Endodermal cell (in vitro differentiated cells): ENCODE measurements at regions not wholly inside any gene's neighbourhood (a gene's known extent, or its start where the extent isn't known, plus 50 kb on each side); places are given as distances from the start of the nearest gene placed in this dataset.

Source experiments
- DNase-seq: peaks from one replicate; pipeline ENCODE4 v3.0.0-alpha.2; 2017
- H3K27ac ChIP-seq: 2 replicates; pipeline ENCODE4 v1.5.1; 2013; ENCODE audit warnings: mild to moderate bottlenecking, low read depth, low read length, moderate library complexity
- H3K27me3 ChIP-seq: 2 replicates; pipeline ENCODE4 v1.6.1; 2013; ENCODE audit warnings: mild to moderate bottlenecking, low read length, moderate library complexity; ENCODE audit not compliant: insufficient read depth, control insufficient read depth, poor library complexity, severe bottlenecking
- H3K36me3 ChIP-seq: 2 replicates; pipeline ENCODE4 v1.7.0; 2013; ENCODE audit warnings: mild to moderate bottlenecking, low read length, moderate library complexity; ENCODE audit not compliant: control insufficient read depth, insufficient read depth
- H3K4me1 ChIP-seq: one replicate; pipeline ENCODE4 v1.7.0; 2013; ENCODE audit warnings: low read length; ENCODE audit not compliant: control insufficient read depth, insufficient read depth
- H3K4me3 ChIP-seq: 2 replicates; pipeline ENCODE4 v1.5.1; 2013; ENCODE audit warnings: mild to moderate bottlenecking, low read length, moderate library complexity
- H3K9ac ChIP-seq: 2 replicates; pipeline ENCODE4 v1.6.1; 2013; ENCODE audit warnings: mild to moderate bottlenecking, low read length, moderate library complexity; ENCODE audit not compliant: poor library complexity, severe bottlenecking; ENCODE audit errors: extremely low read depth
- H3K9me3 ChIP-seq: 2 replicates; pipeline ENCODE4 v1.6.1; 2013; ENCODE audit warnings: mild to moderate bottlenecking, low read length, moderate library complexity; ENCODE audit not compliant: control insufficient read depth
- H3K27ac Mint-ChIP-seq: 2 replicates; pipeline ENCODE4 v1.8.0; 2020; ENCODE audit warnings: mixed read lengths
- H3K27me3 Mint-ChIP-seq: 2 replicates; pipeline ENCODE4 v1.8.0; 2021; ENCODE audit warnings: mild to moderate bottlenecking, mixed read lengths; ENCODE audit not compliant: insufficient read depth
- H3K36me3 Mint-ChIP-seq: 2 replicates; pipeline ENCODE4 v1.8.0; 2020; ENCODE audit warnings: low read depth, mixed read lengths
- H3K4me1 Mint-ChIP-seq: 2 replicates; pipeline ENCODE4 v1.8.0; 2020; ENCODE audit warnings: mixed read lengths
- H3K4me3 Mint-ChIP-seq: 2 replicates; pipeline ENCODE4 v1.8.0; 2020; ENCODE audit warnings: mild to moderate bottlenecking, moderate library complexity, mixed read lengths
- H3K9me3 Mint-ChIP-seq: 2 replicates; pipeline ENCODE4 v1.8.0; 2020; ENCODE audit warnings: mild to moderate bottlenecking, mixed read lengths
- WGBS, 2 experiments: methylation state at CpG; one replicate each; pipeline versions ENCODE4 v1.1.5 to v1.1.7; 2013; ENCODE audit warnings: missing lambda C conversion rate in 2 of 2, mixed read lengths in 1 of 2; ENCODE audit not compliant: insufficient coverage in 1 of 2, insufficient read length in 1 of 2; 5-methylcytosine and 5-hydroxymethylcytosine counted together
- TF ChIP-seq, protein P1 (sequence below): fragments of 200-600 bp; sonication (generic); conservative IDR thresholded peaks from 2 replicates; pipeline ENCODE4 v1.5.0; 2021; ENCODE audit warnings: antibody characterized with exemption, mild to moderate bottlenecking

GRCh38 chr2:129469389-129469788, 510.1 kb upstream of the RAB6C start:
- WGBS, 2 experiments, result 85 to 89% methylated on average over 3 to 5 of the region's 5 CpGs
- DNase-seq, result no peak
- H3K36me3 ChIP-seq, result no peaks in the 10 kb centered on the region
- H3K27ac Mint-ChIP-seq, result no peak overlapping the region
- H3K4me3 ChIP-seq, result no peak overlapping the region
- no peak overlapping the region for H3K27ac ChIP-seq
- H3K4me3 Mint-ChIP-seq, result no peak overlapping the region
- no peaks in the 10 kb centered on the region for H3K27me3 ChIP-seq
- TF ChIP-seq, protein P1, sequence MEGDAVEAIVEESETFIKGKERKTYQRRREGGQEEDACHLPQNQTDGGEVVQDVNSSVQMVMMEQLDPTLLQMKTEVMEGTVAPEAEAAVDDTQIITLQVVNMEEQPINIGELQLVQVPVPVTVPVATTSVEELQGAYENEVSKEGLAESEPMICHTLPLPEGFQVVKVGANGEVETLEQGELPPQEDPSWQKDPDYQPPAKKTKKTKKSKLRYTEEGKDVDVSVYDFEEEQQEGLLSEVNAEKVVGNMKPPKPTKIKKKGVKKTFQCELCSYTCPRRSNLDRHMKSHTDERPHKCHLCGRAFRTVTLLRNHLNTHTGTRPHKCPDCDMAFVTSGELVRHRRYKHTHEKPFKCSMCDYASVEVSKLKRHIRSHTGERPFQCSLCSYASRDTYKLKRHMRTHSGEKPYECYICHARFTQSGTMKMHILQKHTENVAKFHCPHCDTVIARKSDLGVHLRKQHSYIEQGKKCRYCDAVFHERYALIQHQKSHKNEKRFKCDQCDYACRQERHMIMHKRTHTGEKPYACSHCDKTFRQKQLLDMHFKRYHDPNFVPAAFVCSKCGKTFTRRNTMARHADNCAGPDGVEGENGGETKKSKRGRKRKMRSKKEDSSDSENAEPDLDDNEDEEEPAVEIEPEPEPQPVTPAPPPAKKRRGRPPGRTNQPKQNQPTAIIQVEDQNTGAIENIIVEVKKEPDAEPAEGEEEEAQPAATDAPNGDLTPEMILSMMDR, result no peak
- H3K4me1 Mint-ChIP-seq, result no peaks in the 10 kb centered on the region
- peaks cover 2% of the 10 kb centered on the region for H3K27me3 Mint-ChIP-seq
- H3K36me3 Mint-ChIP-seq, result no peaks in the 10 kb centered on the region
- H3K9me3 ChIP-seq, result no peaks in the 10 kb centered on the region
- no peak overlapping the region for H3K9ac ChIP-seq
- no peaks in the 10 kb centered on the region for H3K4me1 ChIP-seq
- H3K9me3 Mint-ChIP-seq, result no peaks in the 10 kb centered on the region

GRCh38 chr2:129469871-129470270, 509.6 kb upstream of the RAB6C start:
- no peak overlapping the region for H3K9ac ChIP-seq
- H3K4me1 Mint-ChIP-seq, result no peaks in the 10 kb centered on the region
- H3K27me3 Mint-ChIP-seq, result peaks cover 2% of the 10 kb centered on the region
- no peaks in the 10 kb centered on the region for H3K9me3 ChIP-seq
- H3K4me1 ChIP-seq, result no peaks in the 10 kb centered on the region
- DNase-seq, result no peak
- H3K36me3 ChIP-seq, result no peaks in the 10 kb centered on the region
- no peaks in the 10 kb centered on the region for H3K27me3 ChIP-seq
- H3K27ac Mint-ChIP-seq, result no peak overlapping the region
- no peak overlapping the region for H3K27ac ChIP-seq
- H3K4me3 Mint-ChIP-seq, result no peak overlapping the region
- no peak overlapping the region for H3K4me3 ChIP-seq
- TF ChIP-seq, protein P1, result no peak
- H3K36me3 Mint-ChIP-seq, result no peaks in the 10 kb centered on the region
- WGBS, 2 experiments, result 91% methylated on average over 5 of the region's 5 CpGs; no CpG with 5 or more reads in 1 of the 2 experiments
- H3K9me3 Mint-ChIP-seq, result no peaks in the 10 kb centered on the region

DNA sequence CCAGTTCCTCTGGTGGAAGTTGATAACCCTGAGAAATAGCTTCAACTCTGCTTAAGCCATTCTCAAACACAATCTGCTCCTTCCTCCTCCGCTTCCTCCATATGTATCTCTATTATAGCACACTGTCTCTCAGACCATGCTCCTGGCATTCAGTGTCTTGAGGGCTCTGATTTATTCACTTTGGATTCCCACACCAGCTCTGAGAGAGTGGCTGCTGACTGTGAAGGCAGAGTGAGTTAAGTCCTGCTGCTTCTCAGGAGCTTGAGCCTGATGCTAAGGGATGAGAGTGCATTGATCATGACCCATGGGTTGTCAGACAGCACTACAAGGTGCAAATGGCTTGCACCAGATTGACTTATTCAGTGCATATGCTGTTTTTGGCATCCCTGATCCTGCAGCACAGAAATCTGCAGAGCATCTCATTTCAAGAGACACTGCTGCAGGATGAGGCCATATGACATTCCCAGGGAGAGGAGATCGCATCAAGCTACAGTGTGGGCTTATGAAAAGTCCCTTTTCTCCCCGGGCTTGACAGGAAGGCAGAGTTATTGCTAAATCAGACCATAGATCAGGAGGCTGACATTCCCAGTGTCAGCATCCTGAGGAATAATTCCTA, 500.5 kb upstream of the RAB6C start:
- no peak overlapping the region for H3K27ac Mint-ChIP-seq
- no peak overlapping the region for H3K9ac ChIP-seq

More for the DNA sequence above, 500.5 kb upstream of the RAB6C start:
- Mint-ChIP-seq H3K4me1 (peaks cover 18% of the 10 kb centered on the region), H3K27me3 (peaks cover 4% of the 10 kb centered on the region), H3K4me3 (no peak overlapping the region), H3K36me3 (no peaks in the 10 kb centered on the region), H3K9me3 (no peaks in the 10 kb centered on the region)
- TF ChIP-seq, protein P1, result no peak
- H3K9me3 ChIP-seq, result no peaks in the 10 kb centered on the region
- H3K4me1 ChIP-seq, result peaks cover 3% of the 10 kb centered on the region
- 85 to 95% methylated on average over 2 to 3 of the region's 3 CpGs for WGBS, 2 experiments
- H3K36me3 ChIP-seq, result no peaks in the 10 kb centered on the region
- H3K27me3 ChIP-seq, result peaks cover 28% of the 10 kb centered on the region
- no peak overlapping the region for H3K4me3 ChIP-seq
- no peak for DNase-seq
- H3K27ac ChIP-seq, result no peak overlapping the region
